ENCODE measurements at regions not wholly inside any gene's neighbourhood (a gene's known extent, or its start where the extent isn't known, plus 50 kb on each side); places are given as distances from the start of the nearest gene placed in this dataset.

GRCh38 chr13:69194130-69194529 lies 913.5 kb upstream of the ATXN8OS start:
- H3K4me1 ChIP-seq, result peaks cover 16% of the 10 kb centered on the region; the same call in 2 of the 3 replicates
- no peak; a peak in 1 of 6 replicates for ATAC-seq
- no peaks in the 10 kb centered on the region for H3K9me3 ChIP-seq
- H3K27ac ChIP-seq, result no peak overlapping the region
- 4% methylated on average over 1 of the region's 1 CpG for WGBS (ENCODE audit: missing lambda C conversion rate)
- FAIRE-seq, result no peak
- peak overlapping the region; percentile 46 for H3K4me2 ChIP-seq
- H3K4me3 ChIP-seq, result no peak overlapping the region
- DNase-seq (ENCODE audit: low read depth in 1 of 2, low spot score in 1 of 2), result peak in 1 of 2 experiments; percentile 2
- CTCF ChIA-PET, result no interaction called here
- POLR2A ChIA-PET, result no interaction called here
- TF ChIP-seq HEYL (CRISPR knock-in tag; IDR thresholded peaks at IDR 0.05), result no peak

- POLR2A ChIA-PET, result no interaction called here
- no peak overlapping the region for H3K27ac ChIP-seq
- no peaks in the 10 kb centered on the region for H3K4me1 ChIP-seq
- DNase-seq (ENCODE audit: low read depth in 1 of 2, low spot score in 1 of 2) (no peak), ATAC-seq (no peak), FAIRE-seq (no peak)
- WGBS (ENCODE audit: missing lambda C conversion rate), result 50% methylated on average over 5 of the region's 5 CpGs
- H3K9me3 ChIP-seq, result no peaks in the 10 kb centered on the region
- CTCF ChIA-PET, result no interaction called here
- TF ChIP-seq CEBPB (IDR thresholded peaks at IDR 0.05) (no peak), HOXA7 (CRISPR knock-in tag; IDR thresholded peaks at IDR 0.05) (no peak), ZFP36 (IDR thresholded peaks at IDR 0.05; ENCODE audit: borderline replicate concordance, partially characterized antibody) (no peak), SMC3 (IDR thresholded peaks at IDR 0.05) (no peak)
- H3K4me3 ChIP-seq, result no peak overlapping the region
- no peak overlapping the region for H3K4me2 ChIP-seq
Observed at GRCh38 chr13:69180034-69180433, 927.6 kb upstream of the ATXN8OS start.

GRCh38 chr13:69178000-69178399 lies 929.6 kb upstream of the ATXN8OS start:
- FAIRE-seq (no peak), DNase-seq (ENCODE audit: low read depth in 1 of 2, low spot score in 1 of 2) (no peak), ATAC-seq (no peak)
- no peaks in the 10 kb centered on the region for H3K4me1 ChIP-seq
- WGBS (ENCODE audit: missing lambda C conversion rate), result 3% methylated on average over 1 of the region's 1 CpG
- CTCF ChIA-PET, result no interaction called here
- H3K9me3 ChIP-seq, result no peaks in the 10 kb centered on the region
- no peak overlapping the region for H3K4me2 ChIP-seq
- H3K27ac ChIP-seq, result no peak overlapping the region
- POLR2A ChIA-PET, result no interaction called here
- TF ChIP-seq CEBPB (IDR thresholded peaks at IDR 0.05) (no peak), KDM5A (IDR thresholded peaks at IDR 0.05) (no peak), HOXB13 (CRISPR knock-in tag; IDR thresholded peaks at IDR 0.05; ENCODE audit: low read depth) (no peak), JUNB (IDR thresholded peaks at IDR 0.05) (no peak), KDM1A (IDR thresholded peaks at IDR 0.05; ENCODE audit: low read depth) (no peak), FOSB (CRISPR knock-in tag; IDR thresholded peaks at IDR 0.05) (no peak), RNF2 (IDR thresholded peaks at IDR 0.05; ENCODE audit: borderline replicate concordance, low read depth) (no peak), BCL3 (IDR thresholded peaks at IDR 0.05) (no peak), TFCP2L1 (CRISPR knock-in tag; IDR thresholded peaks at IDR 0.05) (no peak), HES2 (IDR thresholded peaks at IDR 0.05) (no peak), ELK1 (IDR thresholded peaks at IDR 0.05; ENCODE audit: low read depth, low read length) (no peak)
- no peak overlapping the region for H3K4me3 ChIP-seq

- H3K4me2 ChIP-seq, result peak overlapping the region; percentile 43; the same call in 2 of the 3 replicates
- ChIA-PET CTCF (no interaction called here), POLR2A (no interaction called here)
- H3K4me1 ChIP-seq, result no peaks in the 10 kb centered on the region
- H3K27ac ChIP-seq, result no peak overlapping the region
- no peak overlapping the region for H3K4me3 ChIP-seq
- peak; percentile 25 to 56; a peak in 2 of 6 replicates for ATAC-seq
- 39% methylated on average over 4 of the region's 9 CpGs for WGBS (ENCODE audit: missing lambda C conversion rate)
- FAIRE-seq, result no peak
- H3K9me3 ChIP-seq, result no peaks in the 10 kb centered on the region
- DNase-seq (ENCODE audit: low read depth in 1 of 2, low spot score in 1 of 2), result peak in 1 of 2 experiments; percentile 1
- TF ChIP-seq RCOR1 (IDR thresholded peaks at IDR 0.05; ENCODE audit: low read depth, low read length) (no peak), KDM1A (IDR thresholded peaks at IDR 0.05; ENCODE audit: low read depth) (no peak), GATA3 (IDR thresholded peaks at IDR 0.05; ENCODE audit: borderline replicate concordance) (no peak), PBX3 (IDR thresholded peaks at IDR 0.05) (no peak), JUN (IDR thresholded peaks at IDR 0.05) (no peak), ELK1 (IDR thresholded peaks at IDR 0.05; ENCODE audit: low read depth, low read length) (no peak), JUNB (IDR thresholded peaks at IDR 0.05) (no peak), NPAS2 (CRISPR knock-in tag; IDR thresholded peaks at IDR 0.05; ENCODE audit: borderline replicate concordance) (no peak), KDM5A (IDR thresholded peaks at IDR 0.05) (no peak), TFCP2L1 (CRISPR knock-in tag; IDR thresholded peaks at IDR 0.05) (no peak), HDAC2 (IDR thresholded peaks at IDR 0.05) (no peak), CHD4 (IDR thresholded peaks at IDR 0.05; ENCODE audit: borderline replicate concordance) (no peak), RAD21 (conservative IDR thresholded peaks at IDR 0.05 in 1 of 2, IDR thresholded peaks at IDR 0.05 in 1 of 2) (no peak), RNF2 (IDR thresholded peaks at IDR 0.05; ENCODE audit: borderline replicate concordance, low read depth) (no peak), FOSB (CRISPR knock-in tag; IDR thresholded peaks at IDR 0.05) (no peak), FOXS1 (CRISPR knock-in tag; IDR thresholded peaks at IDR 0.05) (no peak), ATOH8 (CRISPR knock-in tag; IDR thresholded peaks at IDR 0.05; ENCODE audit: low read depth) (no peak), ZNF302 (CRISPR knock-in tag; IDR thresholded peaks at IDR 0.05) (no peak)
Observed at GRCh38 chr13:69168436-69168835, 939.2 kb upstream of the ATXN8OS start.
